Stimulated activated CD4-positive, alpha-beta T cell treated with anti-CD3 and anti-CD28 coated beads, Interleukin-2, amount 100 ng/mL, for 24 hours (primary cell): ENCODE measurements at regions not wholly inside any gene's neighbourhood (a gene's known extent, or its start where the extent isn't known, plus 50 kb on each side); places are given as distances from the start of the nearest gene placed in this dataset.
"Not testable (repeated sequence)": the region's sequence is repeated elsewhere in the genome, so short reads cannot be mapped to it uniquely, and the experiment has no call there.

Experiments used
- DNase-seq, 2 donors: peaks; one replicate each; pipeline ENCODE4 v3.0.0-alpha.2; 2020

DNA sequence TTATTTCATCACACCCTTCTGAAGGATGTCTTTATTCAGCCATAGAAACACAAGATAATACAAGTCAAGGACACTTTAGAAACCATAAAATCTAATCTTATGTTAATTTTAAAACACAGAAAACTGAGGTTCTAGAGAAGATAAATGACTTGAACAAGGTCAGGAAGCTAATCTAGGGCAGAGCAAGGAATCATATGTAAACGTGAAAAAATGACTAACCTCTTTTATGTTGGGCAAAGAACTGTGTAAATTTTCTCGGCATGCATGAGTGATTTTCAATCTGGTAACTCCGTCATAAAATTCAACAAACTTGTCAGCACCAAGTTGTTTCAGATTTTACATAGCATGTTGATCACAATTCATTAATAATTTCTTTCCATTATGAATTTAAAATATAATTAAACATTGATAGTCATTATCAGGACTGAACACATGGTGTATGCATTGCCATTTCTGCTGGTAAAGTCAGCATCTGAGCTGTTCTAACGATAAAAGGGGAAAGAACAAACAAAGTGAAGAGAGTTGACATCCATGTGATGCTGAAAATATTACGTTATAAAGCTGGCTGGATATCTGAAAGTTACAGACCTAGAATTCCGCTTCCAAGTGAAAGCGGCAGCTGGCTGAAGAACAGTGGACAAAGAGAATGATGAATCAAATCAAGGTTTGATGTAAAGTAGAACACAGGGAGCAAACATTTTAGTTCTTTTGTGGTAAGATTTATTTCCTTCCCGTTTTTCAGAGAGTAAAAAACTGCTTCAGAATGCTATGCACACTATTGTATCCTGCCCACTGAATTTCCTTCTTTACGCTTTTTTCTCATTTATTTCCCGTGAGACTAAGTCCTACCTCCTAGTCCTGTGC, 1037.4 kb upstream of the TMPRSS15 start:
- DNase-seq, result no peak

DNA sequence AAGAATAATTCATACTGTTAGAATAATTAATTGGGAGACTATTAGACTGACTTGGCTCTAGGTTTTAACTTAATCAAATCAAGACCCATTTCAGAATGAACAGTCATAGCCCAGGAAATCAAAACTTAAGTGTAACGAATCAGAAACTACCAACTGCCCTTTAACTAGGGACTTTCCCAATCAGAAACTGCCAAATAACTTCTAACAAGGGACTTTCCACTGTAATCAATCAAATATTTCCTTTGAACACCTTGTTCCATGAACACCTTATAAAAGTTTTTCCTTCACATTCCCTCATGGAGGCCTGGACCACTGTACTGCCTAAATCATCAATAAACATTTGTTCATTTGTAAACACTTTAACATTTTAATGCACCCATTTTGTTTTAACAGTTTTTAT, 1054.7 kb upstream of the TMPRSS15 start:
- DNase-seq, result no peak

DNA sequence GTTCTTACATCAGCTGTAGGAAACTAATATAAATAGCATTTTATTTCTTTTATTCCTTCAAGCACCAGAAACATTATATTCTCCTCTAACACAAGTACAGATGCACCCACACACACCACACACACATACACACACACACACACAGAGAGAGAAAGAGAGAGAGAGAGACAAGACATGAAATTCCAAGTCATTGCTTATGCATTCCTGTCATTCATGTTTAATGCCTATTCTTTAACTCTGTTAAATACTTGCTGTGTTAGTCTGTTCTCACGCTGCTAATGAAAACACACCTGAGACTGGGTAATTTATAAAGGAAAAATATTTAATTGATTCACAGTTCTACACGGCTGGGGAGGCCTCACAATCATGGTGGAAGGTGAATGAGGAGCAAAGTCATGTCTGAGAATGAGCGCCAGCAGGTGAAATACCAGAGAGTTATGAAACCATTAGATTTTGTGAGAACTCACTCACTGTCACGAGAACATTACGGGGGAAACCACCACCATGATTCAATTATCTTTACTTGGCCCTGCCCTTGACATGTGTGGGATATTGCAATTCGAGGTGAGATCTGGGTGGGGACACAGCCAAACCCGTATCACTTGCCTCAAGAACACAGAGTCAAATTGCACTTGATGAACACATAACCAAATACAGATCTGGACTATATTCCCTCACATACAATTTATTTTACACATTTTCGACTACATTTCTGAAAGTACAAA, 1058.1 kb upstream of the TMPRSS15 start:
- DNase-seq, result no peak

DNA sequence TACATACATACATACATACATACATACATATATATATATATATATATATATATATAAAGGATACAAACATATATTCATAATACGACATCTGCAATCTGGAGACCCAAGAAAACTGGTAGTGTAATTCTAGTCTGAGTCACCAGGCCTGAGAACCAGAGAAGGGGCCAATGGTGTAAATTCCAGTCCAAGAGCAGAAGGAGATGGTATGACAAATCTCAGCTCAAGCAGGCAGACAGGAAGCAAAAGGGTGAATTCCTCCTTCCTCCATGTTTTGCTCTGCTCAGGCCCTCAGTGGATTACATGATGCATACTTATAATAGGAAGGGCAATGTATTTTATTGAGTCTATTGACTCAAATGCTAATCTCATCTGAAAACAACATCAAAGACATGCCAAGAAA, 1060.4 kb upstream of the TMPRSS15 start:
- DNase-seq, result no peak

DNA sequence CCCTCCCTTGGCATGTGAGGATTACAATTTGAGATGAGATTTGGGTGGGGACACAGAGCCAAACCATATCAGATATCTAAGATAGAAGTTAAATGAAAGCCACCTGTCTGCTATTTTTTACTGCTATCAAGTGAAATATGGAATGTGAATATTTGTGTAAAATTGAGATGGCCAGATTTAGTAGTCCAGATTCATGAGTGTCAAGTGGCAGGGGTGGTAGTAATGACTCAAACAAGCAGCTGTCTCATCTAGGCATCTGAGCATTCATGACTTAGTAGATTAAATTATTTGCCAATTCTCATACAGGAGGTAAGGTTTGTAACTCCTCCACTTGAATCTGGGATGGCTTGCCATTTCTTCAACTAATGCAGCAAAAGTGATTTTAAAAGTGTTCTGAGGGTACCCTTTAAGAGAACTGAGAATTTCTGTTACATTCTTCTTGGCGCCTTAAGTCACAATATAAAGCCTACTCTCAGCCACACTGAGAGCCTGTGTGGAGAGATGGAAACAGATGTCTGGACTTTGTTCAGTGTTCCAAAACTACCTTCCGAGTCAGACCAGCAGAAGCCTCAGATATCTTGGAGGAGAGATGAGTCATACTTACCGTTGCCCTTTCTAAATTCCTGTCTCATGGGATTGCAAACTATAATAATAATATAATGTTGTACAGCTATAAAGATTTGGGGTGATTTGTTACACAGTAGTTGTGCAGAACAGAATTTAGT, 1065.6 kb upstream of the TMPRSS15 start:
- no peak for DNase-seq

DNA sequence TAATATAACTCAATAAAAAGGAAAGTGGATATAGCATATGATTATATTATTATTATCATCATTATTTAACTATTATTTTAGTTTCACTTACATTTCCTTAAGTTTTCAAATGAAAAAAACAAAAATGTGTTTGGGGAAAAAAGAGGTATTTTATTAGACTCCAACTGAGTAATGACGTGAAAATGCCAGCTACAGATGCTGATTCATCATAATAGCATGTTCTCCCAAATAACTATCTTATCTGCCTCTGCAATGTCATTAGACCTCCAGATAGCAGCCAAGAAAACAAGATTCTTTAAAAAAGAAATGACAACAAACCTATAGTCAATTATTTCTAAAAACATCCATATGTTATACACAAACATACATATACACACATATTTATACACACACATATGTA, 1071.9 kb upstream of the TMPRSS15 start:
- DNase-seq, result no peak

DNA sequence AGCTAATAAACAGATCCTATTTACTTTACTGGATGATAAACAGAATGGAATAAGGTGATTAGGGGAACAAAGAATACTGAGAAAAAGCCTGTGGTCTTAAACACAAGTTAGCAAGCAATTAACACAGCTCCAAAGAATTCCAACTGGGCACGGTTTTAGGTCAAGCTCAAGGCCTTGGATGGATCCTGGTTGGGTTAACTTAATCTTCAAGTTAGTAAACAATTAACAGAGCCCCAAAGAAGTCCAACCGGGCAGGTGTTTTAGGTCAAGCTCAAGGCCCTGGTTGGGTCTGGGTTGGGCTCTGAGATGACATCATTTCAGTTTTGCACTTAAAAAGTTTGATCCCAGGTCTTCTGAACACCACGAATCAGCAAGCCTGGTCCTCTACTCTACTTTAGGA, 1086.3 kb upstream of the TMPRSS15 start:
- no peak for DNase-seq

DNA sequence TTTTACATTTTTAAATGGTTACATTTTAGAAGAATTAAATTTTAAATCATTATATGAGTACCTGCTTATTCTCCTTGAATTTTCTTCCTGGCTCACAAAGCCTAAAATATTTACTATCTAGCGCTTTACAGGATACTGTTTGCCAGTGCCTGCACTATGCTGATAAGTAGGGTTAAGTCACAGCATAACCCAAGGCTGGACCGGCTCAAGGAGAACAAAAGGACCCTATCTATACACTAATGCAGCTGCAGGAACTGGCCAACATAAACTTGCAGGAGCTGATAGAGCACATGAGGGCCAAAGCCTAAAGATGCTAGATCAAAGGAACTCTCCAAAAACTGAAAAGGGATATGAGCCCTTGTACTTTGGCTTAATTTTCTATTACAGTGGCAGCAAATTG, 1086.9 kb upstream of the TMPRSS15 start:
- DNase-seq, result no peak

DNA sequence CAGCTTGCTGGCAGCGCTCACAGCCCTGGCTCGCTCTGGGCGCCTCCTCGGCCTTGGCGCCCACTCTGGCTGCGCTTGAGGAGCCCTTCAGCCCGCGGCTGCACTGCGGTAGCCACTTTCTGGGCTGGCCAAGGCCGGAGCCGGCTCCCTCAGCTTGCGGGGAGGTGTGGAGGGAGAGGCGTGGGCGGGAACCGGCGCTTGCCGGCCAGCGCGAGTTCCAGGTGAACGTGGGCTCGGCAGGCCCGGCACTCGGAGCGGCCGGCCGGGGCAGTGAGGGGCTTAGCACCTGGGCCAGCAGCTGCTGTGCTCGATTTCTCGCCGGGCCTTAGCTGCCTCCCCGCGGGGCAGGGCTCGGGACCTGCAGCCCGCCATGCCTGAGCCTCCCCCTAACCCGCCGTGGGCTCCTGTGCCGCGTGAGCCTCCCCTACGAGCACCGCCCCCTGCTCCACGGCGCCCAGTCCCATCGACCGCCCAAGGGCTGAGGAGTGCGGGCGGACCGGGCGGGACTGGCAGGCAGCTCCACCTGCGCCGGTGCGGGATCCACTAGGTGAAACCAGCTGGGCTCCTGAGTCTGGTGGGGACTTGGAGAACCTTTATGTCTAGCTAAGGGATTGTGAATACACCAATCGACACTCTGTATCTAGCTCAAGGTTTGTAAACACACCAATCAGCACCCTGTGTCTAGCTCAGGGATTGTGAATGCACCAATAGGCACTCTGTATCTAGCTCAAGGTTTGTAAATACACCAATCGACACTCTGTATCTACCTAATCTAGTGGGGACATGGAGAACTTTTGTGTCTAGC, 1090.1 kb upstream of the TMPRSS15 start:
- not testable (repeated sequence) for DNase-seq

DNA sequence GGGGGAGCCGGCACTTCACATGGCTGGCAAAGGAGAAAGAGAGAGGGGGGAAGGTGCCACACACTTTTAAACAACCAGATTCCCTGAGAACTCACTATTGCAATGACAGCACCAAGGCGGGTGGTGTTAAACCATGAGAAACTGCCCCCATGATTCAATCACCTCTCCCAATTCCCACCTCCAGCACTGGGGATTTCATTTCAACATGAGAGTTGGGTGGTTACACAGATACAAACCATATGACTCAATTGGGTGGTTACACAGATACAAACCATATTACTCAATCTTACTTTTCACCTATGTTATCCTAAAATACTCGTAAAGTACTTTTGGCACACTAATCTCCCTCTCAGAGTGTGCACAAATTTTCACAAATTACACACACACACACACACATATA, 1097.5 kb upstream of the TMPRSS15 start:
- no peak for DNase-seq

DNA sequence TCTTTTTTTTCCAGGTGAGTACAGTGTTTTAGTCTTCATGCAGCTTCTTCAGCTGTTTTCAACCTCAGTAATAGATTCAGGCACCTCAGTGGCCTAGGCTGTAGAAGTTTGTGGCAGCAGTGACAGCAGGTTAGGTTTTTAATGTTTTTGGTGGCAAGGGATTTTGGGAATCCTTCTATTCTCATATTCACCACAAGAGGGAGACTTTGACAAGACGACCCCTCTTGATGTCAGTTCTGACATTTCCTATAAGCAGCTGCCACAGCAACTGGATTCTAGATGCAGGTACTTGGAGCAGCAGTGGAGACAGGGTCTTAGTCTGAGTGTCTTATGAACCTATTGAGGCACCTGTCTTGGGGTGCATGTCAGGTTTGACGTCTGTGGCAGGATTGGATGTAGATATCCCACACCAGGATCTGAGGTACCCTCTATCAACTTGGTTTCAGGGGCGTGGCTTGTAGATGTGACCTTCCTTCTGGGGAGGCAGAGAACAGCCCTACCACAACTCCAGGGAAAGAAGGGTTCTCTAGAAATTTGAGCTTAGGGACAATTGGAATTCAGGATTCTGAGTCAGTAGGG, 1104.2 kb upstream of the TMPRSS15 start:
- DNase-seq, result no peak

DNA sequence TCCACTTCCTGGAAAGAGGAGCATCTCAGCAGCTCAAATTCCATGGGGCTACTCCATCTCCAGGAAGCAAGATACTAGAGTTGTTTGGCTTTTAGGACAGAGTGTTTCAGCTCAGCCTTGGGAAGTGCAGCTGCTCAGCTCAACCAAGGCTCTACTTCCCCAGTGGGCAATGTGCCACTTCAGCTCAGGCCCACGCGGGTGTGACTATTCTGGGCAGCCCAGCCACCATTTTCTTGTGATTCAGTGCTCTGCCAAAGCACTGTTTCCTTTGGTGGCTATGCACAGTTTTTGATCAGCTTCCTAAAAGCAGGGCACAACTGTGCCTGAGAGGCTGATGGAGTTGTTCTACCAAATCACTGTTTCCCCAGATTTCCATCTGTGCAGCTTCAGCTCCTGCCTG, 1104.9 kb upstream of the TMPRSS15 start:
- DNase-seq, result no peak

DNA sequence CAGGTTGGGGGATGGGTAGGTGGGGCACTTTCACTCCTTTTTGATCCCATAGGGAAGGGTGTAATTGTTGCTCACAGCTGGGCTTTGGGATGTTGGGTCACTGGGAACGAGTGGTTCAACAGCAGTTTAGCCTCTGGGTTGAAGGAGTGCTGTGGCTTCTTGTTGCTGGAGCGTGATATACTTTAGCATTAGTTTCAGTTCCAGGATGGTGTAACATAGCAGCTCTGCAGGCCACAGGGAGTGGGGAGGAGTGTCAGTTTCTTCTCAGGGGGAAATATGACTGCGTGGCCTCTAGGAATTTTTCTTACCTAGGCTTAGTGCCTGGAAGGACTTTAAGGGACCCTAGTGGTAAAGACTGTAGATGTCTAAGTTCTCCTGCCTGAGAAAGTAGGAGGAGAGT, 1105.3 kb upstream of the TMPRSS15 start:
- DNase-seq, result no peak

DNA sequence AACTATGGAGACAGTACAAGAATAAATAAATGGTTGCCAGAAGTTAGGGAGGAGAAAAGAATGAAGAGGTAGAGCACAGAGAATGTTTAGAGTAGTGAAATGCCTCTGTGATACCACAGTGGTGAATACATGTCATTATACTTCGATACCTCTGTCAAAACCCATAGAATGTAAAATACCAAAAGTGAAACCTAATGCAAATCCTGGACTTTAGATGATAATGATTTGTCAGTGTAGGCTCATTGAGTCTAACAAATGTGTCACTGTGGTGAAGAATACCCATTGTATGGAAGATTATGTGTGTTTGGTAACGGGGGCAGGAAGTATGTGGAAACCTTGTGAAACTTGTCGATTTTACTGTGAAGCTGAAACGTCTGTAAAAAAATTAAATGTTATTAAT, 1106.5 kb upstream of the TMPRSS15 start:
- DNase-seq, result no peak

DNA sequence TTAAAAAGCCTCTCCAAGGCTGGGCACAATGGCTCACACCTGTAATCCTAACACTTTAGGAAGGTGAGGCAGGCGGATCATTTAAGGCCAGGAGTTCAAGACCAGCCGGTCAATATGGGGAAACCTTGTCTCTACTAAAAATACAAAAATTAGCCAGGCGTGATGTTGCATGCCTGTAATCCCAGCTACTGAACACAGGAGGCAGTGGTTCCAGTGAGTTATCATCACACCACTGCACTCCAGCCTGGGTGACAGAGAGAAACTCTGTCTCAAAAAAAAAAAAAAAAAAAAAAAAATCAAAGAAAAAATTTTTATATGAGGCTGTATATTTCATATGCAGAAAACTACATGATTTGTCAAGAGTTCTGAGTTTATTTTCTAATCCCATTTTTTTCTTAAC, 1107.1 kb upstream of the TMPRSS15 start:
- DNase-seq, result no peak

DNA sequence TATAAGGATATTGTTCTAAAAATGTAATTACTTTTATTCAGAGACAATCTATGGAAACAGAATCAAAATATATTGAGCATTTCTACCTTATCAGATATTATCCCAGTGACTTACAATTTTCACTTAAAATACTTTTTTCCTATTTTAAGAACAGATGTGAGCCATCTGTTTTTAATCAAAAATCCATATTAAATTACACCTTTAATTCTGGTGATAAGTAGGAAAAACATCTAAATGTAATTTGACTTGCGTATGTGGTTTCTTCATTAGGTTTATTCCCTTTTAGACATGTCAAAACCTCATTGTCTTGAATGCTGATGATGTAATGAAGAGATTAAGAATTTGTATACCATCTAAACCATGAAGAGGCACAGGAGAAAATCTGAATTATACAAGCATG, 1118.8 kb upstream of the TMPRSS15 start:
- no peak for DNase-seq

DNA sequence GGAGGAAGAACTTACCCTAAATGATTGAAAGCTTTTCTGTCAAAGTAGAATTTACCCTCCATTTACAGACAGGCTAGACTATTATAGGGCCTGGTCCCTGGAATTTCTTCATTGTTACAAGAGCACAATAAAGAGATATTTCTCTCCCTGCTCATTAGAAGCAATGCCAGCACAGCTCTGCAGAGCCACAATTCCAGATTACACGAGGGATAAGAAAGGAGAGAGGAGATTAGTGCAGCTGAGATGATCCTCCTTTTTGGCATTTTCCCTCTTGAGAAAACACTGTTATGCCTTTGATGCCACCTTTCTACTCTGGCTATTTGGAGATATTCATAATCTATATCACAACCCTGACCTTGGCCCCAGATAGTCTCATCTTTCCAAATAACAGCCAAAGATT, 1119.5 kb upstream of the TMPRSS15 start:
- no peak for DNase-seq

DNA sequence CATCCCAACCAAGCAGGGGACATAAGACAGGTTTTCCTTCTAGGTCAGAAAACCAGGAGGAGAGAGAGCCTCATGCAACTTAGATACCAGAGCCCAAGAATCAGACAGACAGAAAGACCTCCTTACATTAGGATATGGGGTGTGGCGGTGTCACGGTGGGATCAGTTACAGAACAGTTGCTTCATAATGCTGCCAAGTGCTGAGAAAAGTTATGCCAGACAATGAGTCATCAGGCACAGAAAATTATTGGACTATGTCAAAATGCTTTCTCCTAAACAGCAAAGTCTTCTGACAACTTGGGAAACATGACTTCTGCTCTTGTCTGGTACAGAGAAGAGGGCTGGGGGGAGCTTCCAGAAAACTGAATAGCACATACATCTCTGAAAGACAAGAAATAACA, 1120.2 kb upstream of the TMPRSS15 start:
- DNase-seq, result no peak

DNA sequence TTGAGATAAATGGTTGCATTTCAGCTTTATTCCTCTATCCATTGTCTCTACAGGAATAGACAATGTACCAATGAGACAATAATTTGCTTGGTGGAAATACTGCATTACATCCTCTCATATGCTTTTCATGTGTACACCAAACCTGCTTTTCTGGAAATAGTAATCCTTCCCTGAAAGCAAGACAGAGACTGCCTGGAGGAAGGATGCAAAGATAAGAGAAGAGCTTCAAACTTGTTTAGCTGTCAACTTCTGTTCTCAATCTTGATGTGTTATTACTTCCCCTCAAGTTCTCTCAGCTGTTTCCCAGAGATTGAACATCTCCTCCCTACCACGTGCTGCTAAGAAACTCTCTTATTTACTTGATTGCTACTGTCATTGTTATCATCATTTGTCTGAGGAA, 1125.4 kb upstream of the TMPRSS15 start:
- no peak for DNase-seq

DNA sequence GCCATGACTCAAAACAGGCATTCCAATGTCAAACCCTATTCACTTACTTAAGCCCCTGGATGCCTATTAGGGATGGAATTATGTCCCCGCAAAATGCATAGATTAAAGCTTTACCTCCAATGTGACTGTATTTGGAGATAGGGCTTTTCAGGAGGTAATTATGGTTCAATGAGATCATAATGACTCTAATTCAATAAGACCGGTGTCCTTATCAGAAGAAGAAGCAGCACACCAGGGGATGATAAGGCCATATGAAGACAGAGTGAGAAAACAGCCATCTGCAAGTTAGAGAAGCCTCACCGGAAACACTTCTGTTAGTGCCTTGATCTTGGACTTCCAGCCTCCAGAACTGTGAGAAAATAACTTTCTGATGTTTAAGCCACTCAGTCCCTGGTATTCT, 1131.8 kb upstream of the TMPRSS15 start:
- no peak for DNase-seq

DNA sequence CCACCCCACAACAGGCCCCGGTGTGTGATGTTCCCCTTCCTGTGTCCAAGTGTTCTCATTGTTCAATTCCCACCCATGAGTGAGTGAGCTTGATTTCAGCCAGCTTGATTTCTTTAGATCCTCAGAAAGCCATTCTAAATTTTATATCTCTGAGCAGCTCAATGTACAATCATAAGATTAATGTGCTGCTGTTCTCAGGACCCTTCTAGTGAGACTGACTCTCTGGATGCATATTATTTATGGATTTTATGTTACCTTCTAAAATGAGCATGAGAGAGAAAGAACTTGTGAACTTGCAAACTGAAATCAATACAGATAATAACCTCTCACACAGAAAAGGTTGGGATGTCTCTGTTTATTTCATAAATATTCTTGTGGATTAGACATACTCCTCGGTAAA, 1133.5 kb upstream of the TMPRSS15 start:
- no peak for DNase-seq

DNA sequence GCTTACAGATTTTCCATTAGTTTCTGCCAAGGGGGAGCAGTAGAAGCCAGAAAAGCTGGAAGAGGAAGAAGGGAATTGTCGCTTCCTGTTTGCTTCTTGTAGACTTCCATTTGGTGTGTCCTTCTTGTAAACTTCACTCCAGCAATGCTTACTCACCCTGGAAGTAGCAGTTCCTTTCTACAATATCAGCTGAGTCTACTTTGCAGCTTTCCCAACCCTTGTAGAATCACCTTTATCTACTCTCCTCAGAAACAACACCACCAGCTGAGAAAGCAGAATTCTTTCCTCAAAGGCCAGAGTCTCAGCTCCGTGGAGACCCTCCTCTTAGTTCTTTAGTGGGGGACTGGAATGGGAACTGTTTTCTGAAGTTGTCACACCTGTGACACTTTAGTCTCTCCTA, 1136.7 kb upstream of the TMPRSS15 start:
- no peak for DNase-seq

DNA sequence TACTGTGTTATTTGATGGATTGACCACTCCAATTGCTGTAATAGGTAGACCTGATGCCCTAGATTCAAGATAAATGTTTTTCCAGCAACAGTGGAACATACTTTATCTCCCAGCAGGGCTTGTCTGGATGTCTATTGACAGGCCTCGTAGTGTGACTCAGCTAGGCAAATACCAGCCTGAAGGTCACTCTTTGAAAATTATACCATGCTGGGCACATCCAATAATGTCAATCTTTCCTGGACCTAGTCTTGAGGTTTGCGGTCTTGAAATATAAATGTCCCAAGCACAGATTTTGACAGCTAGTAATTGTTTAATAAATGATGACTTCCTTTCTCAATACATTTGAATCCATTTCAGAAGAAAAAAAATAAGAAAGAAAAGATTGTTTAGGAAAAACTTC, 1138.0 kb upstream of the TMPRSS15 start:
- DNase-seq, result no peak
